ENCODE measurements at regions not wholly inside any gene's neighbourhood (a gene's known extent, or its start where the extent isn't known, plus 50 kb on each side); places are given as distances from the start of the nearest gene placed in this dataset.

GRCh38 chr11:35083181-35083430, 55.9 kb upstream of the CD44 start:
- WGBS (ENCODE audit: insufficient coverage) = no CpG with 5 or more reads among the region's 2 CpGs
- Histone ChIP-seq H2AFZ (ENCODE audit: insufficient read depth, low read depth, low read length, poor library complexity, severe bottlenecking) (no peak overlapping the region), H3K4me3 (replicated peaks in 1 of 3; ENCODE audit: low read depth in 2 of 3, low read length in 3 of 3) (no peak overlapping the region)

GRCh38 chr11:35083431-35084238, 55.3 kb upstream of the CD44 start:
- Histone ChIP-seq H3K4me1 (ENCODE audit: control insufficient read depth in 1 of 2, insufficient read depth in 2 of 2, low read length in 2 of 2) (peaks cover 56 to 58% of the 10 kb centered on the region in 2 donors), H2AFZ (ENCODE audit: insufficient read depth, low read depth, low read length, poor library complexity, severe bottlenecking) (no peak overlapping the region)

More at GRCh38 chr11:35083181-35083430, 55.9 kb upstream of the CD44 start:
- intact Hi-C loops (cut with micrococcal nuclease) = loop anchor here (2.0 to 10.0 kb wide), 5 partner anchors 52 to 222 kb away; no protein-coding TSS in a partner anchor
- peaks cover 3 to 11% of the 10 kb centered on the region in 2 donors for H3K36me3 Mint-ChIP-seq
- peaks cover 70% of the 10 kb centered on the region for H3K4me1 Mint-ChIP-seq
- no peak overlapping the region for H3K4me3 Mint-ChIP-seq
- peak overlapping the region; percentile 53 for H3K4me2 ChIP-seq (replicated peaks; ENCODE audit: extremely low read depth, low read length, poor library complexity, severe bottlenecking)
- no peaks in the 10 kb centered on the region for H3K9me3 Mint-ChIP-seq
- H3K9ac ChIP-seq (ENCODE audit: insufficient read depth, low read length, poor library complexity, severe bottlenecking) = peak overlapping the region; percentile 86
- H4K20me1 ChIP-seq (ENCODE audit: insufficient read depth, low read length) = no peaks in the 10 kb centered on the region
- no peak for TF ChIP-seq CTCF (IDR thresholded peaks at IDR 0.05)
- no peaks in the 10 kb centered on the region for H3K79me2 ChIP-seq (ENCODE audit: insufficient read depth, low read length)
- H3K27me3 ChIP-seq (ENCODE audit: control insufficient read depth in 2 of 2, insufficient read depth in 2 of 2, low read length in 2 of 2) = no peaks in the 10 kb centered on the region
- H3K27ac Mint-ChIP-seq = peak overlapping the region; percentile 97 to 100 (median 99)
- H3K36me3 ChIP-seq (replicated peaks in 1 of 2; ENCODE audit: control insufficient read depth in 1 of 2, insufficient read depth in 2 of 2, low read length in 2 of 2) = no peaks in the 10 kb centered on the region
- DNase-seq = no peak
- H3K4me1 ChIP-seq (ENCODE audit: control insufficient read depth in 1 of 2, insufficient read depth in 2 of 2, low read length in 2 of 2) = peaks cover 57 to 58% of the 10 kb centered on the region in 2 donors
- H3K27ac ChIP-seq (ENCODE audit: low read depth in 1 of 2, low read length in 2 of 2) = peak overlapping the region; percentile 99 to 100
- no peaks in the 10 kb centered on the region for H3K9me3 ChIP-seq (replicated peaks in 1 of 2; ENCODE audit: control insufficient read depth in 1 of 2, insufficient read depth in 1 of 2, low read length in 2 of 2)
- H3K27me3 Mint-ChIP-seq (ENCODE audit: low read depth in 3 of 3) = peaks cover 0 to 2% (median 0%) of the 10 kb centered on the region in 3 donors

More at GRCh38 chr11:35083431-35084238, 55.3 kb upstream of the CD44 start:
- Mint-ChIP-seq H3K9me3 (peaks cover 0 to 1% (median 0%) of the 10 kb centered on the region in 7 donors), H3K27me3 (ENCODE audit: low read depth in 3 of 3) (peaks cover 0 to 2% (median 0%) of the 10 kb centered on the region in 3 donors), H3K27ac (peak overlapping the region; percentile 97 to 100 (median 99)), H3K4me3 (peak overlapping the region; percentile 53 to 83), H3K36me3 (peaks cover 3 to 11% of the 10 kb centered on the region in 2 donors), H3K4me1 (peaks cover 70% of the 10 kb centered on the region)
- H3K79me2 ChIP-seq (ENCODE audit: insufficient read depth, low read length) = no peaks in the 10 kb centered on the region
- H3K27ac ChIP-seq (ENCODE audit: low read depth in 1 of 2, low read length in 2 of 2) = peak overlapping the region; percentile 99 to 100
- no peaks in the 10 kb centered on the region for H3K9me3 ChIP-seq (replicated peaks in 1 of 2; ENCODE audit: control insufficient read depth in 1 of 2, insufficient read depth in 1 of 2, low read length in 2 of 2)
- no peak overlapping the region for H3K4me3 ChIP-seq (replicated peaks in 1 of 3; ENCODE audit: low read depth in 2 of 3, low read length in 3 of 3)
- WGBS (ENCODE audit: insufficient coverage) = 0% methylated on average over 1 of the region's 11 CpGs
- intact Hi-C loops (cut with micrococcal nuclease) = loop anchor here (2.0 to 10.0 kb wide), 5 partner anchors 53 to 221 kb away; no protein-coding TSS in a partner anchor
- H3K36me3 ChIP-seq (replicated peaks in 1 of 2; ENCODE audit: control insufficient read depth in 1 of 2, insufficient read depth in 2 of 2, low read length in 2 of 2) = no peaks in the 10 kb centered on the region
- DNase-seq = peak; percentile 100
- H4K20me1 ChIP-seq (ENCODE audit: insufficient read depth, low read length) = no peaks in the 10 kb centered on the region
- peak overlapping the region; percentile 4 for H3K4me2 ChIP-seq (replicated peaks; ENCODE audit: extremely low read depth, low read length, poor library complexity, severe bottlenecking)
- H3K27me3 ChIP-seq (ENCODE audit: control insufficient read depth in 2 of 2, insufficient read depth in 2 of 2, low read length in 2 of 2) = no peaks in the 10 kb centered on the region
- peak overlapping the region; percentile 86 for H3K9ac ChIP-seq (ENCODE audit: insufficient read depth, low read length, poor library complexity, severe bottlenecking)
- no peak for TF ChIP-seq CTCF (IDR thresholded peaks at IDR 0.05)

Data from CD14-positive monocyte (primary cell).